K562 (cell line): ENCODE measurements at regions not wholly inside any gene's neighbourhood (a gene's known extent, or its start where the extent isn't known, plus 50 kb on each side); places are given as distances from the start of the nearest gene placed in this dataset.

Experiments used
- EGR1 ChIP-seq: fragments of 450-650 bp; conservative IDR thresholded peaks from 2 replicates; pipeline ENCODE4 v1.6.1; 2017; ENCODE audit warnings: mild to moderate bottlenecking
- EP400 ChIP-seq: fragments of 450-650 bp; IDR thresholded peaks from 2 replicates; pipeline ENCODE4 v1.6.1; 2017; ENCODE audit warnings: antibody characterized with exemption, mild to moderate bottlenecking, moderate library complexity
- MCM5 ChIP-seq: fragments of 450-650 bp; IDR thresholded peaks from 2 replicates; pipeline ENCODE4 v1.6.1; 2016; ENCODE audit warnings: low read depth
- POLR2B ChIP-seq: fragments of 450-650 bp; IDR thresholded peaks from 2 replicates; pipeline ENCODE4 v1.6.1; 2018; ENCODE audit warnings: low read depth; ENCODE audit not compliant: partially characterized antibody
- PPARD ChIP-seq: fragments of 250-450 bp; sonication (Bioruptor Pico); IDR thresholded peaks from 2 replicates; pipeline ENCODE4 v1.8.0; 2022; ENCODE audit warnings: inconsistent platforms, mild to moderate bottlenecking, moderate library complexity
- TF ChIP-seq, protein P1 (sequence below), 2 experiments: fragments of 450-650 bp in 1 of 2; IDR thresholded peaks; 2 replicates each; pipeline ENCODE4 v1.6.1; 2011 to 2017; ENCODE audit warnings: low read depth in 2 of 2, antibody characterized with exemption in 1 of 2, borderline replicate concordance in 1 of 2, low read length in 1 of 2, mild to moderate bottlenecking in 1 of 2, mixed read lengths in 1 of 2; ENCODE audit not compliant: control insufficient read depth in 1 of 2
- TF ChIP-seq, protein P2 (sequence below), 2 experiments: fragments of 450-650 bp; IDR thresholded peaks; 2 replicates each; pipeline ENCODE4 v1.6.1; 2016; ENCODE audit warnings: mild to moderate bottlenecking in 2 of 2, borderline replicate concordance in 1 of 2, low read depth in 1 of 2, moderate library complexity in 1 of 2

DNA sequence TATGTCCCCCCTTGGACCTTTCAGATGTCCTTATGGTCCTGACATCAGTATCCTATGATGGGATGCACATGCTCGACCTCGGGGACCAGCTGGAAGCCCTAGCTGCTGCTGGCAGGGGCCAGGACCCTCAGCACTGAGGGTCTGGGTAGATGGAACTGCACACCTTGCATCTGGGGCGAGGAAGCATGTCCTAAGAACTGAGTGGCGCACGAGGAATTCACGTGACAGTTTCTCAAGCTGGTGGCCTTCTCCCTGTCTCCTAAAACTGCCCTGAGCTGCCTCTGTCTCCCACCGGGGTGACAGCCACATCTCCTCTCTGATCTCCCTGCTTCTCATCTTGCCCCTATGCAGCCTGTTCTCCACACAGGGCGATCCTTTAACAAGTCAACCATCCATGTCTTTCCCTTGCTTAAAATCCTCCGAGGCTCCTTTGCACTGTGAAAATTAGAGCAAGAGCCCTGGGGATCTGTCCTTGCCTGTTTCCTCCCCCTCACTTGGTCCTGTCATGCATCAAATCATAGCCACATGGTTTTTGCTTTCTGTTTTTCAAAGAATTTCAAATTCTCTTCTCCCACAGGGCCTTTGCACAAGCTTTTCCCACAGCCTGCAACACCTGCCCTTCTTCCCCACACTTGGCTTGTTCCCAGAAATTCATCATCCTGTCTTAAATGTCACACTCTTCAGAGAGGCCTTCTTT, 107.7 kb downstream of the CDH26 start (continued):
- TF ChIP-seq, protein P1, sequence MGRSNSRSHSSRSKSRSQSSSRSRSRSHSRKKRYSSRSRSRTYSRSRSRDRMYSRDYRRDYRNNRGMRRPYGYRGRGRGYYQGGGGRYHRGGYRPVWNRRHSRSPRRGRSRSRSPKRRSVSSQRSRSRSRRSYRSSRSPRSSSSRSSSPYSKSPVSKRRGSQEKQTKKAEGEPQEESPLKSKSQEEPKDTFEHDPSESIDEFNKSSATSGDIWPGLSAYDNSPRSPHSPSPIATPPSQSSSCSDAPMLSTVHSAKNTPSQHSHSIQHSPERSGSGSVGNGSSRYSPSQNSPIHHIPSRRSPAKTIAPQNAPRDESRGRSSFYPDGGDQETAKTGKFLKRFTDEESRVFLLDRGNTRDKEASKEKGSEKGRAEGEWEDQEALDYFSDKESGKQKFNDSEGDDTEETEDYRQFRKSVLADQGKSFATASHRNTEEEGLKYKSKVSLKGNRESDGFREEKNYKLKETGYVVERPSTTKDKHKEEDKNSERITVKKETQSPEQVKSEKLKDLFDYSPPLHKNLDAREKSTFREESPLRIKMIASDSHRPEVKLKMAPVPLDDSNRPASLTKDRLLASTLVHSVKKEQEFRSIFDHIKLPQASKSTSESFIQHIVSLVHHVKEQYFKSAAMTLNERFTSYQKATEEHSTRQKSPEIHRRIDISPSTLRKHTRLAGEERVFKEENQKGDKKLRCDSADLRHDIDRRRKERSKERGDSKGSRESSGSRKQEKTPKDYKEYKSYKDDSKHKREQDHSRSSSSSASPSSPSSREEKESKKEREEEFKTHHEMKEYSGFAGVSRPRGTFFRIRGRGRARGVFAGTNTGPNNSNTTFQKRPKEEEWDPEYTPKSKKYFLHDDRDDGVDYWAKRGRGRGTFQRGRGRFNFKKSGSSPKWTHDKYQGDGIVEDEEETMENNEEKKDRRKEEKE (IDR thresholded peaks at IDR 0.05; ENCODE audit: borderline replicate concordance in 1 of 2, control insufficient read depth in 1 of 2, low read depth in 2 of 2, low read length in 1 of 2) = no peak
- TF ChIP-seq, protein P2, sequence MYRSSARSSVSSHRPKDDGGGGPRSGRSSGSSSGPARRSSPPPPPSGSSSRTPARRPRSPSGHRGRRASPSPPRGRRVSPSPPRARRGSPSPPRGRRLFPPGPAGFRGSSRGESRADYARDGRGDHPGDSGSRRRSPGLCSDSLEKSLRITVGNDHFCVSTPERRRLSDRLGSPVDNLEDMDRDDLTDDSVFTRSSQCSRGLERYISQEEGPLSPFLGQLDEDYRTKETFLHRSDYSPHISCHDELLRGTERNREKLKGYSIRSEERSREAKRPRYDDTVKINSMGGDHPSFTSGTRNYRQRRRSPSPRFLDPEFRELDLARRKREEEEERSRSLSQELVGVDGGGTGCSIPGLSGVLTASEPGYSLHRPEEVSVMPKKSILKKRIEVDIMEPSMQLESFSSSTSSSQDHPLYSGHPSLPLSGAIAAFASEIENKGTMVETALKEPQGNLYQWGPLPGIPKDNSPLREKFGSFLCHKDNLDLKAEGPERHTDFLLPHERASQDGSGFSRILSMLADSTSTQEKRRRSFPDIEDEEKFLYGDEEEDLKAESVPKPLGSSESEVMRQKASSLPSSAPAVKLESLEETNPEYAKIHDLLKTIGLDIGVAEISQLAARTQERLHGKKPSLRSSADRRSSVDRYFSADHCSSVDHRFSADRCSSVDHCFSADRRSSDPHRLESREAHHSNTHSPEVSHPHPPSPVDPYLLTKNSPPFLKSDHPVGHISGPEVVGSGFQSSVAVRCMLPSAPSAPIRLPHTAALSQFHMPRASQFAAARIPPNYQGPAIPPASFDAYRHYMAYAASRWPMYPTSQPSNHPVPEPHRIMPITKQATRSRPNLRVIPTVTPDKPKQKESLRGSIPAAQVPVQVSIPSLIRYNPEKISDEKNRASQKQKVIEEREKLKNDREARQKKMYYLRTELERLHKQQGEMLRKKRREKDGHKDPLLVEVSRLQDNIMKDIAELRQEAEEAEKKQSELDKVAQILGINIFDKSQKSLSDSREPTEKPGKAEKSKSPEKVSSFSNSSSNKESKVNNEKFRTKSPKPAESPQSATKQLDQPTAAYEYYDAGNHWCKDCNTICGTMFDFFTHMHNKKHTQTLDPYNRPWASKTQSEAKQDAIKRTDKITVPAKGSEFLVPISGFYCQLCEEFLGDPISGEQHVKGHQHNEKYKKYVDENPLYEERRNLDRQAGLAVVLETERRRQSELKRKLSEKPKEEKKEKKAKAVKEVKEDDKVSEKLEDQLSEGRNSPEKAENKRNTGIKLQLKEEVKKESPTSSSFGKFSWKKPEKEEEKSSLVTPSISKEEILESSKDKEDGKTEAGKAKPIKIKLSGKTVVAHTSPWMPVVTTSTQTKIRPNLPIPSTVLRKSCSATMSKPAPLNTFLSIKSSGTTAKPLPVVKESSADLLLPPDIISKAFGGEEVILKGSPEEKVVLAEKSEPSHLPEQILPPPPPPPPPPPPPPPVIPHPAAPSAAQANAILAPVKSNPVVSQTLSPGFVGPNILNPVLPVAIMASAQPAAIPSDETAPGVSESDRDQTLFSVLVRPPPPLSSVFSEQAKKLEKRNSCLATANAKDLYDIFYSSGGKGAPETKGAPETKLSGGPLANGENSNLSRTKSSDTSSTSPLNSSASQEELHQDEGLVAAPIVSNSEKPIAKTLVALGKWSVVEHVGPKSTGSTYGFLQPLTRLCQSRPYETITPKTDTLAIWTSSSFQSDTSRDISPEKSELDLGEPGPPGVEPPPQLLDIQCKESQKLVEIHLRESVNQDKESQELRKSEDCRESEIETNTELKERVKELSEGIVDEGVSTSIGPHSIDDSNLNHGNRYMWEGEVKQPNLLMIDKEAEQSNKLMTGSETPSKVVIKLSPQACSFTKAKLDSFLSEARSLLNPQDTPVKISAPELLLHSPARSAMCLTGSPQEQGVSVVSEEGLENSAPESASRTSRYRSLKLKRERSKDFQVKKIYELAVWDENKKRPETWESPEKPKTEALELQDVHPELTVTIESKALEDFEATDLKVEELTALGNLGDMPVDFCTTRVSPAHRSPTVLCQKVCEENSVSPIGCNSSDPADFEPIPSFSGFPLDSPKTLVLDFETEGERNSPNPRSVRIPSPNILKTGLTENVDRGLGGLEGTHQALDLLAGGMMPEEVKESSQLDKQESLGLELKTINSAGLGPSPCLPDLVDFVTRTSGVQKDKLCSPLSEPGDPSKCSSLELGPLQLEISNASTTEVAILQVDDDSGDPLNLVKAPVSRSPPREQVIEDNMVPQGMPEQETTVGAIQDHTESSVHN (IDR thresholded peaks at IDR 0.05; ENCODE audit: borderline replicate concordance in 1 of 2, low read depth in 1 of 2) = no peak
- TF ChIP-seq POLR2B (no peak), EGR1 (no peak), PPARD (CRISPR knock-in tag) (no peak), EP400 (no peak), MCM5 (no peak)
